WI38 (cell line): ENCODE measurements at regions not wholly inside any gene's neighbourhood (a gene's known extent, or its start where the extent isn't known, plus 50 kb on each side); places are given as distances from the start of the nearest gene placed in this dataset.

Source experiments
- H3K4me3 ChIP-seq: 2 replicates; pipeline ENCODE4 v1.5.1; 2011; ENCODE audit warnings: low read depth, mild to moderate bottlenecking, control low read depth, low read length
- TF ChIP-seq, protein P1 (sequence below): IDR thresholded peaks from 2 replicates; pipeline ENCODE4 v1.5.1; 2012; ENCODE audit warnings: low read depth, mild to moderate bottlenecking, control low read depth, low read length

DNA sequence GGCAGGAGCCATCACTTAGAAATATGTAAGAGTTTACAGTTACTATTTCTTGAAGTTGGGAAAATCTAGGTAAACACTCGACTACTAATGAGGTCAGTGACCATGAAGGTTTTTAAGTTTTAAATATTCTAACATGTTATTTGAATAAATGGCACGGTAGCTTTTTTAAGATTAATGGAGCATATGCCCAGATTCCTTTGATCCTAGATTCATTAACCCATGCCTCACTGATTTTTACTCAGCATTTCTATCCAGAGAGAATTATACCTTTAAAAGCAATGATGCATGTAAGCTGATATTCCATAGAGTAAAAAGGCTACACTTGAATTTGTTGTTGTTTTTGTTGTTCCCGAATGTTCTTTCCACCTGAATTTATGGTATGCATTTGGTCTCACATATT lies 541.4 kb downstream of the DACH1 start:
- H3K4me3 ChIP-seq: no peak overlapping the region
- TF ChIP-seq, protein P1, sequence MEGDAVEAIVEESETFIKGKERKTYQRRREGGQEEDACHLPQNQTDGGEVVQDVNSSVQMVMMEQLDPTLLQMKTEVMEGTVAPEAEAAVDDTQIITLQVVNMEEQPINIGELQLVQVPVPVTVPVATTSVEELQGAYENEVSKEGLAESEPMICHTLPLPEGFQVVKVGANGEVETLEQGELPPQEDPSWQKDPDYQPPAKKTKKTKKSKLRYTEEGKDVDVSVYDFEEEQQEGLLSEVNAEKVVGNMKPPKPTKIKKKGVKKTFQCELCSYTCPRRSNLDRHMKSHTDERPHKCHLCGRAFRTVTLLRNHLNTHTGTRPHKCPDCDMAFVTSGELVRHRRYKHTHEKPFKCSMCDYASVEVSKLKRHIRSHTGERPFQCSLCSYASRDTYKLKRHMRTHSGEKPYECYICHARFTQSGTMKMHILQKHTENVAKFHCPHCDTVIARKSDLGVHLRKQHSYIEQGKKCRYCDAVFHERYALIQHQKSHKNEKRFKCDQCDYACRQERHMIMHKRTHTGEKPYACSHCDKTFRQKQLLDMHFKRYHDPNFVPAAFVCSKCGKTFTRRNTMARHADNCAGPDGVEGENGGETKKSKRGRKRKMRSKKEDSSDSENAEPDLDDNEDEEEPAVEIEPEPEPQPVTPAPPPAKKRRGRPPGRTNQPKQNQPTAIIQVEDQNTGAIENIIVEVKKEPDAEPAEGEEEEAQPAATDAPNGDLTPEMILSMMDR: no peak

DNA sequence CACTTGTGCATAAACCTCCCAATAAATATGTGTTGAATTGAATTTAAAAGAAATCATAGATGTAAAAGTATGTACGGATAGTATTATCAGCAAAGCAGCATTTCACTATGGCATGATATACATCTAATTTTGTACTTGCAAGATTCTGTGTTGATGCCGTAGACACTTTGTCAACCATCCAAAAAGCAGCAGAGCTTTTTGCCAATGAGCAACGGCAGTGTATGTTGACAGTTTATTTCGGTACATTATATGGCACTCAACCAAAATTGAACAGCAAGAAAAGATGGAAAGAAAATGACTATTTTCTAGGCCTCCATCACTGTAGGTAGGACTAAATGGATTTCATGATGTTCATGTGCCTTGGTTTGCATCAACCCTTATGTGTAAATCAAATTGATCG lies 543.7 kb downstream of the DACH1 start:
- TF ChIP-seq, protein P1: no peak
- no peak overlapping the region for H3K4me3 ChIP-seq

DNA sequence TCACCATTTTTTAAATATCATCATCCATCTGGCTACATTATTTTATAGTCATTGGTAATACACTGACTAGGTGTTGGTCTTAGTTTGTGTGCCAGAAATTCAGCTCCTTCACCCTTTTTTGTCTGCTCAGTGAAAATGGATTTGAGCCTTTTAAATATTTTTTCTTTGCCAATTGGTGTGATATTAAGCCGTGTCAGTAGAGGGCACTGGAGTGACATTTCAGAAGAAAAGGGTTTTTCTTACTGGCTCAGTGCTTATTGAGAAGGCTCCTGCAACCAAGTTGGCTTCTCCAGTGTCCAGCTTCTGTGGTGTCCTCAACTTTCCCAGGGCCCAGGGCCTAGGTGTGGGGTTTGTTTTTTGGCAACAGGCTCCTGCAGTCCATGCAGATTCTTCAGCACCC lies 546.6 kb downstream of the DACH1 start:
- TF ChIP-seq, protein P1: 0 out of 2 replicates have a peak, but pooled peaks have one; percentile 11
- H3K4me3 ChIP-seq: no peak overlapping the region

DNA sequence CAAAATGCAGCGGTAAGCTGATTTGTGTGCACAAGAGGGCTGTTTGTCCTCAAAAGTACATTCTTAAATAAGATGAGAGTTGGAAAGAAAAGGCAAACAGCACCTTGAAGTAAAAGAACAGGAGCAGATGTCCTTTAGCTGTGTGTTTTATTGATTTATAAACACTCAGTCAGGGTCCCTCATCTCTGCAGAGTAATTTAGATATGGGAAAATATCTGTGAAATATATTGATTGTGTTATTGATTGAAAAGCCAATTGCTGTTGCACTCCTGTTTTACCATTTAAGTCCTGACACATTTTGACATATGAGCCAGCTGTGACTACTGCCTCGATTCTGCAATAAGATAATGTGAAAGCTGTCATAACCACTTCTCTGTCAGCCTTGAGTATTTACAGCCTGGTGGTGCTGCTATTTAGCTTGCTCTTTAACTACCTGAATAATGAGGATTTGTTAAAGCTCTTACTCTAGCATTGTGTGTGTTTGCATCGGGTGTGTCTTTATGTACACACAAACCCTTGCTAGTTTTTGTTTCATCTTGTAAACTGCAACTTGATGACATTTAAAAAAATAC lies 550.1 kb downstream of the DACH1 start:
- TF ChIP-seq, protein P1: no peak
- H3K4me3 ChIP-seq: no peak overlapping the region

DNA sequence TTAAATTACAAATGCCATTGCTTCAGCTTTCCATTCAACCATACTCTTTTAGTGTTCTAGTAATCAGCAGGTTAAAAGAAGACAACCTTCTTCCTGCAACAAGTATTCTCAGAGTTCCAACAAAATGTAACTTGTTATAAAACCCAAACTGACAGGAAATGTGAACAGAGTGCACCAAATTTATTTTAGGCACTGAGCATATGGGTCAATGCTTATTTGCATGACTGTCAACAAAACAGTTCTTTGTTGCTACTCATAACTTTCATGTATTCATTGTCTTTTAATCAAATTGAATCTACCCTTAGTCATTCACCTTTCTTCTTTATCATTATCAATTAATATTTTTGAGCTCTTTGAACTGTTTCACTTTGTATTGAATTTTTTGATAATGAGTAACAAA lies 554.1 kb downstream of the DACH1 start:
- H3K4me3 ChIP-seq: no peak overlapping the region
- TF ChIP-seq, protein P1: no peak

DNA sequence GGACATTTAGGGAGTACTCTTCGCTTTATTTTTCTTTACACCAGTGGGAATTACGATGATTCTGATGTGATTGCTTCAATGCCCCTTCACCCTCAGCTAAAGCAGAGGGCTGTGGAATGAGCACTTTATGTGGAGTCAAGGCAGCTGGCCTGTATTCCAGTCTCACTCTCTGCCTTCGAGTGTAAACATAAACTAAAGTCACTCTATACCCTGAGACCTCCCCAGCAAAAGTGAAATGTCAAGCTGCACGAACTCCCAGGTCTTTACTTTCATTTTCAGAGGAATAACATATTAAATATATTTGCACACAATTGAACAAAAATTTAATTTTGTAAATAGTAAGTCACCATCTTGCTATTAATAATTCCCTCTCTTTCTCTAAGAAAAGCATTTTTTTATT lies 557.1 kb downstream of the DACH1 start:
- TF ChIP-seq, protein P1: no peak

DNA sequence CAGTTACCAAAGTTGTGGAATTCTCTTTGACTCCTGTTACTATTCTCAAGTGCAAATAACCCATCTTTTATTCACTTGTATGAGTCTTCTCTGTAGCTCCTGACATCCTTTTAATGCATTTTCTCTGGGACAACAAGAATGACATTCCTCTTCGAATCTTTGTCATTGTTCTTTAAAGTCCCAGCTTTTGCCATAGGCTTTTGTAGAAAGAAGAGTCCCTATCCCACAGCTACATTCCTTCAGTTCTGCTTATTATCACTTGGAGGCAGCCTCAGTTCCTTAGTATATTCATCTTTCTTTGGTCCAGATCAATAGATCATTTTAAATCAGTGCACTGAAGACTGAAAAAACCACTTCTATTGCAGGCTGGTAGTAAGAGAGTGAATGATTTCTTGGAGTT lies 560.2 kb downstream of the DACH1 start:
- H3K4me3 ChIP-seq: no peak overlapping the region

More for the DNA sequence above, 557.1 kb downstream of the DACH1 start:
- H3K4me3 ChIP-seq: no peak overlapping the region

More for the DNA sequence above, 560.2 kb downstream of the DACH1 start:
- TF ChIP-seq, protein P1: no peak
